GOT3 (cell line): ENCODE measurements at regions not wholly inside any gene's neighbourhood (a gene's known extent, or its start where the extent isn't known, plus 50 kb on each side); places are given as distances from the start of the nearest gene placed in this dataset.

Source experiments
- DNase-seq: peaks from one replicate; lab custom pipeline; 2025; ENCODE audit warnings: mixed read lengths; lab: John Stamatoyannopoulos, UW

GRCh38 chr12:65517656-65518210 is 239.2 kb downstream of the MSRB3 start:
- no peak for DNase-seq

GRCh38 chr12:65518771-65519170 is 240.3 kb downstream of the MSRB3 start:
- DNase-seq = no peak

GRCh38 chr12:65520658-65521057 is 242.2 kb downstream of the MSRB3 start:
- no peak for DNase-seq

- no peak for DNase-seq
These were observed 244.7 kb downstream of the MSRB3 start for GRCh38 chr12:65522956-65523860.

- DNase-seq = no peak
These were observed 246.2 kb downstream of the MSRB3 start for GRCh38 chr12:65524666-65525065.

GRCh38 chr12:65525491-65526141 is 247.1 kb downstream of the MSRB3 start:
- no peak for DNase-seq

- DNase-seq = no peak
These were observed 247.8 kb downstream of the MSRB3 start for GRCh38 chr12:65526311-65526710.

- DNase-seq = no peak
These were observed 249.6 kb downstream of the MSRB3 start for GRCh38 chr12:65528127-65528526.

GRCh38 chr12:65529106-65529505 is 250.6 kb downstream of the MSRB3 start:
- no peak for DNase-seq

- no peak for DNase-seq
These were observed 251.4 kb downstream of the MSRB3 start for GRCh38 chr12:65529771-65530435.

- no peak for DNase-seq
These were observed 253.7 kb downstream of the MSRB3 start for GRCh38 chr12:65532162-65532561.

- DNase-seq = no peak
These were observed 254.3 kb downstream of the MSRB3 start for GRCh38 chr12:65532764-65533163.

- DNase-seq = no peak
These were observed 254.8 kb downstream of the MSRB3 start for GRCh38 chr12:65533177-65533883.

GRCh38 chr12:65534238-65534841 is 255.9 kb downstream of the MSRB3 start:
- no peak for DNase-seq

- DNase-seq = no peak
These were observed 257.5 kb downstream of the MSRB3 start for GRCh38 chr12:65535946-65536345.

GRCh38 chr12:65536351-65536750 is 257.9 kb downstream of the MSRB3 start:
- DNase-seq = no peak

- peak; percentile 12 for DNase-seq
These were observed 258.6 kb downstream of the MSRB3 start for GRCh38 chr12:65536876-65537681.

- no peak for DNase-seq
These were observed 259.5 kb downstream of the MSRB3 start for GRCh38 chr12:65537978-65538377.

GRCh38 chr12:65539023-65539422 is 260.5 kb downstream of the MSRB3 start:
- no peak for DNase-seq

- DNase-seq = no peak
These were observed 261.7 kb downstream of the MSRB3 start for GRCh38 chr12:65540140-65540539.

GRCh38 chr12:65546528-65546927 is 268.0 kb downstream of the MSRB3 start:
- DNase-seq = no peak
